Stomach (tissue), 4 donors: ENCODE measurements at regions not wholly inside any gene's neighbourhood (a gene's known extent, or its start where the extent isn't known, plus 50 kb on each side); places are given as distances from the start of the nearest gene placed in this dataset.

Experiments
- CTCF ChIP-seq, 7 experiments: fragments of 450-650 bp in 4 of 7; fragments of 200-600 bp in 3 of 7; sonication (generic) in 3 of 7; IDR thresholded peaks; one replicate each; pipeline ENCODE4 v1.5.1; 2016 to 2019; ENCODE audit warnings: antibody characterized with exemption in 7 of 7, control low read depth in 2 of 7, mild to moderate bottlenecking in 1 of 7
- EP300 ChIP-seq: sonication (generic); formaldehyde crosslinking; IDR thresholded peaks from one replicate; pipeline ENCODE4 v1.6.1; 2017; ENCODE audit warnings: antibody characterized with exemption
- POLR2A ChIP-seq, 4 donors: fragments of 450-650 bp; IDR thresholded peaks; one replicate each; pipeline ENCODE4 v1.6.1; 2016; ENCODE audit warnings: antibody characterized with exemption in 4 of 4, control low read depth in 2 of 4, mild to moderate bottlenecking in 1 of 4, moderate library complexity in 1 of 4
- POLR2AphosphoS5 ChIP-seq, 3 donors: sonication (generic); formaldehyde crosslinking; IDR thresholded peaks; one replicate each; pipeline ENCODE4 v1.6.1; 2016; ENCODE audit warnings: antibody characterized with exemption in 3 of 3

DNA sequence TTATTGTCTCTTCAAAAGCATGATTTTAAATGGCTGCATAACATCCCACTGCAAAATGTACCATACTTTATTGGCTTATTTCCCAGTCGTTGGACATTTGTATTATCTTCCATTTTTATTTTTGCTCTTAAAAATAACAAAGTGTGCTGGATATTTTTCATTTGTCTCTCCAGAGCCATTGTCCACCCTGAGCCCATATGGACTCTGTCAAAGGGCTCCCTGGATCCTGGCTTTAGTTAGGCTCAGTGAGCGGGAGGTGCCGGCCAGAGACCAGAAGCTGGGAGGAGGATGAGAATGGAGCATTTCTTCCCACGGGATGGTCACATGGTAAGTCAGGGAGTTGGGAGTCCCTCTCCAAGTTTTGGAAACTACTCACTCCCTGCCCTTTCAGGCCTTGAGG lies 296.9 kb downstream of the NUAK1 start:
- TF ChIP-seq EP300 (no peak), POLR2AphosphoS5 (IDR thresholded peaks at IDR 0.05) (no peak), CTCF (IDR thresholded peaks at IDR 0.05) (no peak), POLR2A (IDR thresholded peaks at IDR 0.05) (no peak)
